NCI-H82 (cell line): ENCODE measurements at regions not wholly inside any gene's neighbourhood (a gene's known extent, or its start where the extent isn't known, plus 50 kb on each side); places are given as distances from the start of the nearest gene placed in this dataset.

Experiments
- DNase-seq: peaks from one replicate; lab custom pipeline; 2025; lab: John Stamatoyannopoulos, UW

DNA sequence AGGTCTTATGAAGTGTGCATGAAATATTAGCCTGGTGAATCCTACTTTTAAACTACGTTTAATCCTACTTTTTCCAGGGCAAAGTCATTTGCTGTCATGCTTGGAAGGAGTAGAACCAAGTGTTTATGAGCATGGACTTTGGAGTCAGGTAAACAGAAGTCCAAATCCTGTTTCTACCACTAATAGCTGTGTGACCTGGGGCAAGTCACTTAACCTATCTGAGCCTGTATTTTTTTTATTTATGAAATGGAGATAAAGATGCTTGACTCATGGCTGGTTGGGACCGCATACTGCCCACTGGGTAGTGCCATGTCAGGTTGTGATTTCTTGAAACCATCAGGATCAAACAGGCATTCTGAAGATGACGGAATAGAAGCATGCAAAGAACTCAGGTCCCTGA lies 249.6 kb downstream of the BAMBI start:
- DNase-seq: no peak

DNA sequence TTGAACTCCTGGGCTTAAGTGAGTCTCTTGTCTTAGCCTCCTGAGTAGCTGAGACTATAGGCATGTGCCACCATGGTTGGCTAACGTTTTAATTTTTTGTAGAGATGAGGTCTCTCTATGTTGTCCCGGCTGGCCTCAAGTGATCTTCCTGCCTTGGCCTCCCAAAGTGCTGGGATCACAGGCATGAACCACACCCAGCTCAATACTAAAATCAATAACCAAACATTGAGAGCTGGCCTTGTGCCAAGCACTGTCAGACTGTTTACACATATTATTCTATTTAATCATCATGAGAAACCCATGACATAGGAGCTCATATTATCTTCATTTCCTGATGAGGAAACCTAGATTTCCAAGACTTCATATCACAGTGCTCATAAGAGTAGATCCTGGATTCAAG lies 251.2 kb downstream of the BAMBI start:
- DNase-seq: no peak

DNA sequence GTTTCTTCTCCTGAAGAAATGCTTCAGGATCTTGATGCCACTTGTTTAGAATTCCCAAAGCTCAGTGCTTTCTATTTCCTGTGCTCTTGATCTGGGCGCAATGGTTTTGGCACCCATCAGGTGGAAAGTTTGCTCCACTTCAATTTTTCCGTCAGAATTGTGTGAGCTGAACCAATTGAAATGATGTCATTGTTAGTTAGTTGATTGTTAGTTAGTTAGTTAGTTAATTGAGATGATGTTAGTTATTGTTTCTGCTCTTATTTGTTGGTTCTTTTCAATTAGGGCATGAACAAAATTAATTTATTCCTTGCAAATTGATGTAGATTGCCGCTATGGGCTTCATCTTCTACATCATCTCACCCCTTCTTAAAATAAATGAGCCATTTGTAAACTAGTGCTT lies 252.6 kb downstream of the BAMBI start:
- no peak for DNase-seq

GRCh38 chr10:28930514-28931495 lies 253.5 kb downstream of the BAMBI start:
- no peak for DNase-seq

DNA sequence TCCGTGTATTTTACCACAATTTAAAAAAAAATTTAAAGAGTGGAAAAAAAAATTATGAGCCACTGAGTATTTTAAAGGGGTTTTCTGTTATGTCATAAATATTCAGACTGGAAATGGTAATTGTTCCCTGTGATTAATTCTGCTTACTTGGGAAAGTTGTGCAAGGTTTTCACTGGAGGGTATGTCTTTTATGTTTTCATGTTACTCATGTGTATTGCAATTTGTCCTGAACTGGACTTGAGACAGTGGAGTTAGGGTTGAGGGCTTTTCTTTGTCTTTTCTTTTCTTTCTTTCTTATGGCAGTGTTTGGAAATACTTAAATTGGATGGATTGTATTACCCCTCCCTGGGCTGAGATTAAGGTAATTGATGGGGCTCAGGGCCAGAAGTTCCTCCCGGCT lies 257.7 kb downstream of the BAMBI start:
- DNase-seq: no peak

DNA sequence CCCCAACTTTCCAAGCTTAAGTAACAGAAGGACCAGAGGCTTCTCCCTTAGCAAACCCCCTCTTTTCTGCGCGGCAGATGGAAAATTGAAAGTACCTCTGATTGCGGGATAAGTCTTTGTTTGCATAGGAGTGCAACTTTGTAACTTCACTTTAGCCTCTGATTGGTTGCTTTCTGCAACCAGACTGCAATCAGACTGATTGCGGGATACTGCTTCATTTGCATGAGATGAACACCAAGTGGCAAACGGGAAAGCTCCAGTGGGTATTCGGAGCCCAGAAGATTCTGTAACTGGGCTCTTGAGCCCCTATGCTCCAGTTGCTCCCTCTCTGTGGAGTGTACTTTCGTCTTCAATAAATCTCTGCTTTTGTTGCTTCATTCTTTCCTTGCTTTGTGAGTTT lies 260.6 kb downstream of the BAMBI start:
- DNase-seq: no peak

GRCh38 chr10:28938745-28939144 lies 261.4 kb downstream of the BAMBI start:
- DNase-seq: no peak

- peak; percentile 69 for DNase-seq
These were observed 262.2 kb downstream of the BAMBI start for GRCh38 chr10:28939281-28940157.

- no peak for DNase-seq
These were observed 263.0 kb downstream of the BAMBI start for GRCh38 chr10:28940158-28940888.

- no peak for DNase-seq
These were observed 264.7 kb downstream of the BAMBI start for GRCh38 chr10:28942012-28942411.

GRCh38 chr10:28945959-28946358 lies 268.6 kb downstream of the BAMBI start:
- DNase-seq: no peak

DNA sequence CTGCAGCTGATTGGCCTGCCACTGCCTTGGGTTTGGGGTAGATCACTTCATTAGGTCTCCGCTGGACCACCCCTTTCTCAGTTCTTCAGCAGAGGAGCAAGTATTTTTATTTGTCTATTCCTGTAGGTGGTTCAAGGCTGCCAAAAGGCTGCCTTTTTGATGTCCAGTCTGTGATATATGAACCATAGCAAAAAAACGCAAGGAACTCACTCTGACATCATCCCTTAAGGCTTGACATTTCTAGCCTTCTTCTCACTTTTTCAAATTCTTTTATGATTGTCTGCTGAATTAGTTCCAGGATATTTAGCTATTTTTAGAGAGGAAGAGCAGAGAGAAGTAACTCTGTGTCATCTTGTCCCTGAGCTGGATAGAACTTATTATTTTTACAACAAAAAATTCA lies 269.2 kb downstream of the BAMBI start:
- no peak for DNase-seq

- DNase-seq: no peak
These were observed 269.9 kb downstream of the BAMBI start for GRCh38 chr10:28947171-28947570.

- DNase-seq: no peak
These were observed 270.7 kb downstream of the BAMBI start for GRCh38 chr10:28948046-28948445.

DNA sequence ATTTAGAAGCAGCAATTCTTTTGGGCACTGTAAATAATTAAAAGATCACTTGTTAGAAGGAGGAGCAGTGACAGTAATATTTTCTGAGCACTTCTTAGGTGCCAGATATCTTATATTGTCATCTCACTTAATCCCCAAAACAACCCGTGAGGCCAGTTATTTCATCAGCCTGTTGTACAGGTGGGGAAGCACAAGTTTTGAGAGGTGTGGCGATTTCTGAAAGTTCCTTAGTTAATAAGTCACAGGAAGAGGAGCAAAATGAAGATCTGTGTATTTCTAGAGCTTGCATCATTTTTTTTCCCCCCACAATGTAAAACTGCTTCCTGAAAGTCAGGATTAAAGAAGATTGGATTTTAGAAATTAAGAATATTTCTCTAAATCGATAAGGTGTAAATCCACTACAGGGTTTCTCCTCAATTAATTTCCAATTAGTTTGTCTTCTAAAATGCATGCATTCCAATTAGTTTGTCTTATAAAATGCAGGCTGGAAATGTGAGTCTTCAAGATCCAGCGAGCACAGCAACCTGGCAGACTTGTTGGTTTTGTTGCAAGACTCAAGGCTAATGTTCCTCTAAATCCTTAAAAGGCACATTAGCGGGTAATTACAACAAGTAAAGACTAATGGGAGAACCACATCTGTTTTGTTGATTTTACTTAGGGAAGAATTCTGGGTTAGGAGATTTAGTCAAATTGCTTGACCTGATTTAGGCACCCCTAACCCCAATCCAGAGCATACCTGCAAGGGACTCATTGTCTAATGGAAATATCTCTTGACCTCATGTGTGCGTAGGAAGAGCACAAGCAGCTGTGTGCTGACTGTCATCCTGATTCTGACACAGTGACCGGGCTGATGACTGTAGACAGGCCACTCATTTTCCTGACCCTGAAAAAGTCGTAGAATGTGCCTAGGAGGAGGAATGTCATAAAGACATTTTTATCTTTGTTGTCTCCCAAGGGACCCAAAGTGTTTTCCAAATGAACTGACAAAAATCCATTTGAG lies 272.0 kb downstream of the BAMBI start:
- DNase-seq: peak; percentile 8

DNA sequence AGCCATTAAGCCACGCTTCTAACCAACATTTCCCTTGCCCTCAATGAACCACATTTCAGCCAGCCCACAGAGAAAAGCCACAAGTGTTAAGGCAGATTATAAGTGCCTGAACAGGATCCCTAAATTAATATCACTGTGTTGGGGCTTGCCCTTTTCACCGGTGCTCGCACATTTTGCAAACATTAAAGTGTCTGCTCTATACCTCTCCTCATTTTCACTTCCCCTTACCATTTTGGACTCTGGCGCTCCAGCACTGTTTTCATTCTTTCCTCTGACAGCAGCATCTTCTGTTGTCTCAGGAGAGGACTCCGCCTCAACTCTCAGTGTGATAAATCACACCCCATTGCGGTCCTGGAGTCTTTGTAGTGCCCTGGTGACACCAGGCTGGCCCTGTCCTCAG lies 274.2 kb downstream of the BAMBI start:
- no peak for DNase-seq

- DNase-seq: no peak
These were observed 275.2 kb downstream of the BAMBI start for GRCh38 chr10:28952523-28952922.

GRCh38 chr10:28954211-28954610 lies 276.9 kb downstream of the BAMBI start:
- no peak for DNase-seq

DNA sequence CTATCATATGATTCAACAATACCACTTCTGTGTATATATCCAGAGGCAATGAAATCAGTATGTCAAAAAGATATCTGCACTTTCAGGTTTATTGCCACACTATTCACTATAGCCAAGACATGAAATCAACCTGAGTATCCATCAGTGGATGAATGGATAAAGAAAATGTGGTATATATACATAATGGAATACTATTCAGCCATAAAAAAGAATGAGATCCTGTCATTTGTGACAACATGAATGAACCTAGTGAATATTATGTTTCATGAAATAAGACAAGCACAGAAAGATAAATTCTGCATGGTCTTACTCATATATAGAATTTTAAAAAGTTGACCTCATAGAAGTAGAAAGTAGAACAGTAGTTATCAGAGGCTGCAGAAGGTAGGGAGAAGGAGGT lies 281.1 kb downstream of the BAMBI start:
- DNase-seq: no peak

GRCh38 chr10:28959850-28960501 lies 282.7 kb downstream of the BAMBI start:
- DNase-seq: no peak
